SU-DHL-6 (cell line): ENCODE measurements at regions not wholly inside any gene's neighbourhood (a gene's known extent, or its start where the extent isn't known, plus 50 kb on each side); places are given as distances from the start of the nearest gene placed in this dataset.

Source experiments
- CTCF ChIP-seq: fragments of 200-600 bp; sonication (generic); IDR thresholded peaks from one replicate; pipeline ENCODE4 v1.5.1; 2017; ENCODE audit warnings: antibody characterized with exemption, mild to moderate bottlenecking, low read length, moderate library complexity; ENCODE audit not compliant: insufficient read depth, poor library complexity, severe bottlenecking
- EZH2phosphoT487 ChIP-seq: fragments of 200-600 bp; sonication (generic), shearing (Covaris generic); conservative IDR thresholded peaks from 2 replicates; pipeline ENCODE4 v1.6.1; 2018; ENCODE audit warnings: mild to moderate bottlenecking, antibody characterized with exemption, low read length, moderate library complexity, mixed read lengths

- TF ChIP-seq CTCF (no peak), EZH2phosphoT487 (no peak)
Measured at GRCh38 chr18:46301571-46301970, 197.4 kb downstream of the HAUS1 start.
